Calu3 (cell line): ENCODE measurements at regions not wholly inside any gene's neighbourhood (a gene's known extent, or its start where the extent isn't known, plus 50 kb on each side); places are given as distances from the start of the nearest gene placed in this dataset.

ENCODE experiments used
- BruUV-seq: library from RNA; stranded (reverse); fragments of 400-500 nt; replicated peaks from 2 replicates; lab custom pipeline; 2021; lab: Mats Ljungman, UMichigan
- CTCF ChIA-PET: fragments of 300-600 bp; sonication (Branson Sonifier 250); formaldehyde crosslinking; loops from one replicate; lab custom pipeline; 2022; ENCODE audit warnings: antibody characterized with exemption; lab: Charles Lee
- DNase-seq: peaks from one replicate; pipeline ENCODE4 v3.0.0; 2022
- H3K27ac Mint-ChIP-seq: one replicate; pipeline ENCODE4 v1.8.0; 2022; ENCODE audit warnings: mixed read lengths; ENCODE audit not compliant: unreplicated experiment
- H3K27me3 Mint-ChIP-seq: one replicate; pipeline ENCODE4 v1.8.0; 2022; ENCODE audit warnings: mixed read lengths; ENCODE audit not compliant: unreplicated experiment
- H3K36me3 Mint-ChIP-seq: one replicate; pipeline ENCODE4 v1.8.0; 2022; ENCODE audit warnings: mild to moderate bottlenecking, moderate library complexity, mixed read lengths; ENCODE audit not compliant: insufficient read depth, unreplicated experiment
- H3K4me1 Mint-ChIP-seq: one replicate; pipeline ENCODE4 v1.8.0; 2022; ENCODE audit warnings: mild to moderate bottlenecking, low read depth, mixed read lengths; ENCODE audit not compliant: unreplicated experiment
- H3K4me3 Mint-ChIP-seq: one replicate; pipeline ENCODE4 v1.8.0; 2022; ENCODE audit warnings: mild to moderate bottlenecking, low read depth, moderate library complexity, mixed read lengths; ENCODE audit not compliant: unreplicated experiment
- H3K9me3 Mint-ChIP-seq: one replicate; pipeline ENCODE4 v1.8.0; 2022; ENCODE audit warnings: low read depth, mixed read lengths; ENCODE audit not compliant: unreplicated experiment
- CTCF ChIP-seq: fragments of 200-600 bp; IDR thresholded peaks from one replicate; pipeline ENCODE4 v1.8.0; 2022; ENCODE audit warnings: antibody characterized with exemption; ENCODE audit not compliant: unreplicated experiment
- intact Hi-C: fragments of 100-400 bp; cut with micrococcal nuclease; formaldehyde crosslinking; loops from one replicate; pipeline ENCODE4 v1.10.0; 2022; ENCODE audit not compliant: unreplicated experiment

GRCh38 chr6:113211170-113211569 lies 646.0 kb upstream of the MARCKS start:
- Mint-ChIP-seq H3K4me3 (no peak overlapping the region), H3K9me3 (no peaks in the 10 kb centered on the region), H3K36me3 (no peaks in the 10 kb centered on the region), H3K27ac (no peak overlapping the region), H3K4me1 (no peaks in the 10 kb centered on the region), H3K27me3 (no peaks in the 10 kb centered on the region)
- intact Hi-C loops, result no loop called here
- no peak for TF ChIP-seq CTCF
- DNase-seq, result no peak
- CTCF ChIA-PET, result interaction anchor here (0.6 kb wide), 1 partner anchor 1462 kb away, joined by 5 read pairs; no protein-coding TSS in a partner anchor
- BruUV-seq, result no TSS peak

- H3K36me3 Mint-ChIP-seq, result no peaks in the 10 kb centered on the region
- intact Hi-C loops, result no loop called here
- no peak for DNase-seq
- no peak overlapping the region for H3K27ac Mint-ChIP-seq
- CTCF ChIA-PET, result no interaction called here
- H3K9me3 Mint-ChIP-seq, result no peaks in the 10 kb centered on the region
- H3K4me1 Mint-ChIP-seq, result no peaks in the 10 kb centered on the region
- H3K4me3 Mint-ChIP-seq, result no peak overlapping the region
- no peak for TF ChIP-seq CTCF
- no TSS peak for BruUV-seq
- no peaks in the 10 kb centered on the region for H3K27me3 Mint-ChIP-seq
These were observed 637.4 kb upstream of the MARCKS start for GRCh38 chr6:113219783-113220182.

- CTCF ChIA-PET, result no interaction called here
- no peak for DNase-seq
- BruUV-seq, result no TSS peak
- TF ChIP-seq CTCF, result no peak
- Mint-ChIP-seq H3K36me3 (no peaks in the 10 kb centered on the region), H3K27me3 (no peaks in the 10 kb centered on the region), H3K27ac (no peak overlapping the region), H3K4me3 (no peak overlapping the region), H3K9me3 (peaks cover 2% of the 10 kb centered on the region), H3K4me1 (no peaks in the 10 kb centered on the region)
- intact Hi-C loops, result no loop called here
These were observed 636.3 kb upstream of the MARCKS start for GRCh38 chr6:113220832-113221231.

- BruUV-seq, result no TSS peak
- TF ChIP-seq CTCF, result no peak
- H3K27me3 Mint-ChIP-seq, result no peaks in the 10 kb centered on the region
- H3K9me3 Mint-ChIP-seq, result peaks cover 2% of the 10 kb centered on the region
- H3K36me3 Mint-ChIP-seq, result no peaks in the 10 kb centered on the region
- intact Hi-C loops, result no loop called here
- no peak overlapping the region for H3K4me3 Mint-ChIP-seq
- H3K27ac Mint-ChIP-seq, result no peak overlapping the region
- H3K4me1 Mint-ChIP-seq, result no peaks in the 10 kb centered on the region
- CTCF ChIA-PET, result no interaction called here
- no peak for DNase-seq
These were observed 635.3 kb upstream of the MARCKS start for GRCh38 chr6:113221850-113222249.
